Bone marrow (tissue), 2 donors: ENCODE measurements at regions not wholly inside any gene's neighbourhood (a gene's known extent, or its start where the extent isn't known, plus 50 kb on each side); places are given as distances from the start of the nearest gene placed in this dataset.
"Not testable (repeated sequence)": the region's sequence is repeated elsewhere in the genome, so short reads cannot be mapped to it uniquely, and the experiment has no call there.

Experiments used
- DNase-seq, 2 donors: peaks; one replicate each; lab custom pipeline; 2025; lab: John Stamatoyannopoulos, UW

DNA sequence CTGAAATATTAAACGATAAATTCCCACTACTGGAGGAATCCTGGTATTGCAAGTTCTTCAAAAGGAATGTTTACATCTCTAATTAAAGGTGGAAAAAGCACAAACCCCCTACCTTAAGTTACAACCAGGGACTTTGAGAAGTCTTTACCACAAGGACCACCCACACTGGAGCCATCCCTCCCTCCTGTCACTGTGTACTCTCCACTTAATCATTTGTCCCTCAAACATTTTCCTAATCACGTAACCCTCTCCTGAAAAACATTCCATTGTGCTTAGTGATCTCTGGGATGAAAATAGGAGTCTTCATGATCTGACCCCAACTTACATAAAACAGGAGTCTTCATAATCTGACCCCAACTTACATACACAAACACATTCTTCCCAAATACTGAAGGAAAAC, 85.7 kb downstream of the SUCLG1 start:
- no peak for DNase-seq

DNA sequence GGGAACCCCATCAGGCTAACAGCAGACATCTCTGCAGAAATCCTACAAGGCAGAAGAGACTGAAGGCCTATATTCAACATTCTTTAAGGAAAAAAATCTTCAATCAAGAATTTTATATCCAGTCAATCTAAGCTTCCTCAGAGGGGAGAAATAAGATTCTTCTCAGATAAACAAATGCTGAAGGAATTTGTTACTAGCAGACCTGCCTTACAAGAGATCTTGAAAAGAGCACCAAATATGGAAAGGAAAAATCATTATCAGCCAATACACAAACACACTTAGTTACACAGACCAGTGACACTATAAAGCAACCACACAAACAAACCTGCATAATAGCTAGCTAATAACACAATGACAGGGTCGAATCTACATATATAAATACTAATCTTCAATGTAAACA, 96.5 kb downstream of the SUCLG1 start:
- no peak for DNase-seq

DNA sequence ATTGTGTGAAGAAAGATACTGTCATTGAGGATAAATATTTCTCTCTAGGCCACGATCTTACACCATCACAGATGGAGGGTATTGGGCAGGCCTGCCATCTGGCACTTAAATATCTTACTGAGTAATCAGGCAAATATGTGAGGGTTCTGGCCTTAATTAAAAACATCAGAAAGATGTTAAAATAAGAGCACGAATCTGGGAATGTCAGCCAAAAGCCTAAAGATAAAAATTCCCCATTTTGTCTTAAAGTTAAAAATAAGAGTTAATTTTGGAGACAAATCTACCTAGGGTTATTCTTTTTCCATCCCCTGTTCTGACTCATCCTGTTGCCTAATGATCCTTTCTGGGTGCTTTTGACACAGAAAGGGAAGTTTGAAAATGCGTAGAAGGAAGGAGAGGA, 121.0 kb downstream of the SUCLG1 start:
- DNase-seq = no peak

DNA sequence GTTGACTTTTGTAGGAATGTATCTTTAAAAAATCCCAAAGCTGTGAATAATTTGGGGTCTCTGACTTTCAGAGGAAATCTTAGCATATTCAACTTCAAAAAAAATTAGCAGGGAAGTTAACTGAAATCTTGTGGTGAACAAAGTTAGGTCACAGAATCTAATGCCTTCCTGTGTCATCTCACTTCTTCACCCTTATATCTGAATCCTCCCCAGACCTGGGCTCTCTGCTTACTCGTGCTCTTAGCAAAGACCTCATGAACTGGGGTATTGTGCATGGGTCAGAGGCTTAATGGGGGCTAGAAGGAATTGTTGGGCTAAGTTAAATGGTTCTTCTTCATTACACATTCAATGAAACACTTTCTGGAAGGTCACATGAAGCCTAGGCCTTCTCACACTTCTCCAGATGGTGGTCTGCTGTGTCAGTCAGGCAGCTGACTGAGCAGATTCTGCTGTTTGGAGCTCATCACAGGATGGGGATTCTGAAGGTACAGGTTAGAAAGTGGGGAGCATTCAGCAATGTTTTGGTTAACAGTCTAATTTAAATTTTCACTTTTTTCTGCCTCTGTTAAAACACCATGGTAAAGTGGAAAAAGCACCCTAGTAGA, 131.3 kb downstream of the SUCLG1 start:
- DNase-seq = no peak

DNA sequence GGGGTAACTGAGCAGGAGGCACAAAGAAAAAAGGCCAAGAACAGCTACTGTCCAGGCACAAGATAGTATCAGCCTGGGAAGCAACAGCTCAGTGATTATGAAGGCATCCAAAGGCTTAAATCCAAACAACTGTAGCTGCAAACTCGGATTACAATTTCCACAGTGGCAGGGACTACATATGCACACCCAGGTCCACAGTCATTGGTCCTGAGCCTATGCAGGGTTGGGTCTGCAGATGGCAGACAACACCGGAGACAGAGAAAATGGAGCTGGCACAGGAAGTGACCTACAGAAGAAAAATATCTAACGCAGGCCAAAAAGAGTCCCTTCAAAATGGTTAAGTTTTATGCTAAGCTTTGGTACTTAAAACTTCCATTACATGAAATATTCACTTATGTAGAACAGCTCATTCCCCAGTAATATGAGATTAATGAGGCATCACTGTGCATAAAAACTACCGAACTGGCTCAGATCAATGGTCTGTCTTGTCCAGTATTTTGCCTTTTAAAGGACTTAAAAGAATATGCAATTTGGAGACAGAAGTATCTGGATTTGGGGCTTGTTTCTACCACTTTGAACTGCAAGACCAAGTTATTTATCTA, 132.1 kb downstream of the SUCLG1 start:
- DNase-seq = no peak

DNA sequence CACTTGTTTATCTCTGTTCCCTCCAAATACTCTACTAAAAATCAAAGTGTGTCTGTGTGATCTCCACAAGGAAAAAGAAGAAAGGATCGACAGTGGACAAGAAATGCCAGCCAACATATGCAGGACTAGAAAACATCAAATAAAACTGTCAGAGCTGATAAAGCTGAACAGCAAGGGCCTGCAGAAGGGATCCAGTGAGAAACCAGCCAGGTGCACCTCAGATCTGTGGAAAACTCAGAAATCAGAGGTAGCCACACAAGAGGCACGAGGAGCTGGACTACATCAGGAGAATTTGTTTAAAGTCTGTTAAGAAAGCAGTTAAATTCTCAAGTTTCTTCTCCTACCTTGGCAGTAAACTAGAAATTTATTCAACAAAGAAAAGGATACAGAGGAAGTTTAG, 135.2 kb downstream of the SUCLG1 start:
- no peak for DNase-seq

DNA sequence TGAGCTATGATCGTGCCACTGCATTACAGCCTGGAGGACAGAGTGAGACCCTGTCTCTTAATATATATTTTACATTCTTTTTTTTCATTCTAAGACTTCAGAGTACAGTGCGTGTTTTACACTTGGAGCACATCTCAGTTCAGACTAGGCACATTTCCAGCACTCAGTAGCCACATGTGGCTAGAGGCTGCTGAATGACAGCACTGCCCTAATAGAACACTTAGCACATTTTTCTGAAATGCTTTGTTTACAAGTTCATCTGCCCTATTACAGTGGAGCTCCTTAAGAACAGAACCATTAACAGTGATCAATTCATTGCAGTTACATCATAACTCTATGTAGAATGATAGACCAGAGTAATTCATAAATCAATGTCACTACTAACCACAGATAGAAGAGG, 138.1 kb downstream of the SUCLG1 start:
- DNase-seq = no peak

DNA sequence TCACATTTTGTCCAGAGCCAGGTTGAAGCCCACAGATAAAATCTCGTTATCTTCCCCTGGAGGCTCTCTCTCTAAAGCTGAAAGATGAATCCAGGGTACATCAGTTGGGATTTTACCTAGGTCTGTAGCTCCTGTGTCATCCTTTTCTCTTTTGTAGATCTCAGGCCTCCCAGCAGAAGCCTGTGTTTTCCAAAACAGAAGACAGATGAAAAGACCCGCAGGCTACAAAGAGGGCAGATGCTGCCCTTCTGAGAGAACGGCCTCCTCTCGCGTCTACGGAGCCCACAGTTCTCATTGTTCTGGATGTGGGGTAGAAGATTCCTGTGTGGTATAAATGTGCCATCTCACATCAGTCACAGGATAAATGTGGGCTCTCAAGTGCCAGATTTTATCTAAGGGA, 139.5 kb downstream of the SUCLG1 start:
- DNase-seq = no peak

DNA sequence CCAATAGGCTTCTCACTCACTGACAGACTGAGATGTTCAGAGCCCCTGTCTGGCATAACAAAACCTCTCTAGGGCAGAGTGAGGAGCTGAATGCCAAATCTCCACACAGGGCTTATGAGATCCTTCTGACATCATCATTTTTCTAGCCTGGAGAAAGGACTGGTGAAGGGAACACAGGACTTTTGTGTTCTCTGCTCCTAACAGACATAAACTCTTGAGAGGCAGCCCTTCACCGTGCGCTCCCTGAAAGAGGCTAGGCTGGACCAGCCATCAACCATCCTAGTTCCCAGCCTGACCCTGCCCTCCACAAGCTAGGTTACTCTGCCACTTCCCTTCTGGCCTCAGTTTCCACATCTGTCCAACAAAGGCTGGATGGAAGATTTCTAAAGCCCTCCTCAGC, 141.9 kb downstream of the SUCLG1 start:
- DNase-seq = no peak

DNA sequence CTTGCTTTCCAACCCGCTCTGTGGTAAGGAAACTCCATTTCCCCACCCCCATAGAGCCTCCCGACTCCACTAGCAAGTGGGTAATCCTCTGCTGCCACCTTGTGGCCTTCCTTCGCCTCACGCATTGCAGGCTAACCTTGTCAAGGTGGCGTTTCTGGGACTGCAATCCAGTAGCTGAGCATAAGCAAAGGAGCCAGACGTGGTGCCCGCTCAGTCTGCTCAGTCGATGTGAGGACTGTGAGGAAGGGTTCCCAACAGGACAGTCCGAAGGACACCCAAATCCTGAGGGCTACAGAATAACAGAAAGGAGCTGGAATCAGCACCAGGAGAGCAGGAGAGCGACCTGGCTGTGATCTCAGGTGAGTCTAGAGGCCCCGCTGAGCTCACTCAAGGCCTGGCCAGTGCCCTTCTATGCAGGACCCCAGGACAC, 144.2 kb downstream of the SUCLG1 start:
- DNase-seq = peak; percentile 25 to 47

DNA sequence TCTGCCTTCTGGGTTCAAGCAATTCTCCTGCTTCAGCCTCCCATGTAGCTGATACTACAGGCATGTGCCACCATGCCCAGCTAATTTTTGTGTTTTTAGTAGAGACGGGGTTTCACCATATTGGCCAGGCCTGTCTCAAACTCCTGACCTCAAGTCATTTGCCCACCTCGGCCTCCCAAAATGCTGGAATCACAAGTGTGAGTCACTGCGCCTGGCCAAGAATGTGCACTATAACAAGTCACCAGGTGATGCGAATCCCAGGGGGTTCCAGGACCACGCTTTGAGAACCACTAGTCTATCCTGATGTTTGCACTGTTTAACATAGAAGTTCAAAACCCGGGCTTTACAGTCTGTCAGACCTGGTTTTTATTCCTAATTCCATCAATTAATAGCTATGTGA, 144.8 kb downstream of the SUCLG1 start:
- no peak for DNase-seq

DNA sequence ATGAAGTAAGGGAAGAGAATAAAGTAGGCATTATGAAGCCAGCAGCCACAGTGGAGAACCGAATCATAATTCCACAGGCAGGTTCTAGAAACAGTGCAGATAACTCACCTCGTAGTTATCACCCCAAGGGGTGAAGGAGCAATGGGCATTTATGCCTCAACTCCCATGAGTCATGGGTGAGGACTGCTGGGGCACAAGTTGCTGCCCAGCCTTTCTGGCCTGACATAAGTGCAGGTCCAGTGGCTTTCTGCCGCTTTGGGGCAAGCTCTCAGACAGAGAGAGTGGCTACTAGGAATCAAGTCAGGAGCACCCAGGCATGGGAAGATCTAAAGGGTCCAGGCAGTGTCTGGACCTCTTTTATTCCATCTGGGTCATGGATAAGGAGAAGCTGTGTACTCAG, 149.8 kb downstream of the SUCLG1 start:
- DNase-seq = no peak

DNA sequence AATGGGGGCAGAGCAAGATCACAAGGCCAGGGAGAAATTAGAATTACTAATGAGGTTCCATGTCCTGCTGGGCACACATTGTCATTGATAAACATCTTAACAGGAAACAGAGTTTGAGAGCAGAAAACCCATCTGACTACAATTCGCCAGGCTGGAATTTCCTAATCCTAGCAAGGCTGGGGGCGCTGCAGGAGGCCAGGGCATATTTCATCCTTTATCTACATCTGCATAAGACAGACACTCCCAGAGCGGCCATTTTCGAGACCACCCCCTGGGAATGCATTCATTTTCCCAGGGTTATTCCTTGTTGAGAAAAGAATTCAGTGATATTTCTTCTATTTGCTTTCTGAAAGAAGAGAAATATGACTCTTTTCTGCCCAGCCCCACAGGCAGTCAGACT, 152.7 kb downstream of the SUCLG1 start:
- DNase-seq = no peak

DNA sequence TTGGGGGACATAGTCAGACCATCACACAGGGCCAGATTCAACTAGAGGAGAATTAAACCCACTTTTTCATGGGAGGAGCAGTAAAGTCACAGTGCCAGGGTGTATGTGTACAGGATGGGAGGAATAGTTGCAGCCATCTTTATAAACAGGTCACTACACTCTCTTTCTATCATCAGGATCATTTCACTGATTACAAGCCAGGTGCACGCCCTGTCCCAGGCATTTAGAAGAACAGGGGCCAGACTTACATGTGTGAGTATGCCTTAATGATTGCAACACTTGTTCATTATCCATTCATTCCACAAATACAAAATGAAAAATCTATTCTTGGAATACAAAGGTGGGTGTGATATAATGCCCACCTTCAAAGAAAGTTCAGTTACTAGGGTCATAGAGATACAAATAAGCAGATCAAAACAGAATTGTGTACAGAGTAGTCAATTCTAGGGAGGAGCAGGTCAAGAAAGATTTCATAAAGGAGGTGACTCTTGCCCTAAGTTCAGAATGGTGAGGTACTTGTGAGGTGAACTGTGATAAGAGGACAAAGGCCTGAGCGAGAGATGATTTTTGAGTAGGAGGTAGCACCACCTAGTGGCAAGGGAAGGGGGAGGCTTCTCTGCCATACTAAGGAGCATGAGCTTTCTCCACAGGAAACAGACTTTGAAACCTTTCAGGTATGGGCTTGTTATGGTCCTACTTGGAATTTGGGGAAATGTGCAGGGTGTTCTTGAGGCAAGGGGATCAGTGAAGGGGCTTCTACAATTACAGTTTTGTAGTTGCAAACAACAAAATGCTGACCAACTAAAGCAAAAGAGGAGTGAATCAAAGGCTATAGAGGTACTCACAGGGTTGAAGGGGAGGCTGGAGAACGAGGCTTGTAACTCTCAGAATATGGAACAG, 156.3 kb downstream of the SUCLG1 start:
- DNase-seq = no peak

DNA sequence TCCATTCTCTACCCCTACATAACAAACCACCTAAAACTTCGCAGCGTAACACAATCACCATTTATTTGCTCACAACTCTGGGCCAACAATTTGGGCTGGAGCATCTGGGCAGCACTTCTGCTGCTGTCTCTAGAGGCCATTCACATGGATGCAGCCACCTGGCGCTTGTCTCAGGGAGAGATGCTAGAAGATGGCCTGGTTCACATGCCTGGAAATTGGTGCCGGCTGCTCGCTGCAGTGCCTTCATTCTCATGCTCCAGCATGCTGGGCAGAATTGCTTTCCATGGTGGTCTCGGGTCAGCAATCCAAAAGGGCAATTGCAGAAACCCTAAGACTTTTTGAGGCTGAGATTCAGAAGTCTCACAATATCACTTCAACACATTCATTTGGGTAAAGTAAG, 157.4 kb downstream of the SUCLG1 start:
- no peak for DNase-seq

DNA sequence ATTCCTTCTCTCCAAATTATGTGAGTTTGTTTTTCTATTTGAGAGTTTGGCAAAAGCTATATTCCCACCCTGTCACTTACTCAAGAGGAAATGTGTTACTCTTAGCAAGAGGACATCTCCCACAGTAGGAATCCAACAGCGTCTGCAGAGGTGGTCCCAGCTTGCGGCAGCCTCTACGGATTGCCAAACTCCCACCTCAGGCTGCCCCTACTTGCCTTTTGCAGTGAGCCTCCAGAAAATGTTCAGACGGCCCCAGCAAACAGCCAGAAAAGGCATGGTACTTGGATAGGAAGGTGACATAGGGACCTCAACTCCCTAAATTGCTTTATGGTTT, 158.4 kb downstream of the SUCLG1 start:
- no peak for DNase-seq

DNA sequence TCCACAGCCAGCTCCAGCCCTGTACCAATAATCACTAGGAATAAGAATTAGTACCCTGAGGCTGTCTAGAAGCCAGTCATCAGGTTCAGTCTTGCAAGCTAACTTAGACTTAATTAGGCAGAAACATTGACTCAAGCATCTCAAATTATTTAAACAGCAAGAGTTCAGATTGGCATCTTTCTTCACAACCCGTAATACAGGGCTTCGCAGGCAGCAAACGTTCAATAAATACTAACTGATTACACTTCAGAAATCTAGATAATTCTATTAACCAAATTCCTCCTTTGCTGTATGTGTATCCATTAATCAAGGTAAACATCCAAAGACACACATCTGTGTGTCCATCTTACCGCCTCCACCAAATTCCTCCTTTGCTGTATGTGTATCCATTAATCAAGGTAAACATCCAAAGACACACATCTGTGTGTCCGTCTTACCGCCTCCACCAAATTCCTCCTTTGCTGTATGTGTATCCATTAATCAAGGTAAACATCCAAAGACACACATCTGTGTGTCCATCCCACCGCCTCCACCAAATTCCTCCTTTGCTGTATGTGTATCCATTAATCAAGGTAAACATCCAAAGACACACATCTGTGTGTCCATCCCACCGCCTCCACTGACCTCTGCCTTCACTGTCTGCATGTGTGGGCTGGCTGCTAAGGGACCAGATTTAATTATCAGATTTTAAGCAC, 158.9 kb downstream of the SUCLG1 start:
- not testable (repeated sequence) for DNase-seq

DNA sequence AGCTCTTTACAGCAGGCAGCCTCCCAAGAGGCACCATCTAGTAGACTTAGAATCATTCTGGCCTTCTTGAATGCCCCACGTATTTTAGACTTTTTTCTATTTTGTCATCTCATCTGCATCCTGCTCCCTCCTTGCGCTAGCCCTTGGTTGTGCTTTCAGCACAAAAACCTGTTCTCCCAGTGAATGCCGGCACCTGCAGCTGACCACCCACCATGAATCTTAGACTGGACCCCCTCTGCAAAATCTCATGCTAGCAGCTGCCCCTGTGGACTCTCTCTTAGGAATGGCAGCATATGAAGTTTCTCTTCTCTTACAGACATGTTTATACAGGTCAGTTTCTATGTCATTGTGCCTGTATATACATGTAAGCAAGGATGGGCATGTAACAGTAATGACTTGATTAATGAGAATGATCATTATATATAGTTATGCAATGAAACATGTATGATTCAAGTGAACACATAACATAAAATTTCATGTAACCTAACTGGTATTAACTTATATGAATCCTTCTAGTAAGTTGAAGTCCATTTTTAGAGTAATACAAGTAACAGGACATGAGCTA, 159.8 kb downstream of the SUCLG1 start:
- DNase-seq = no peak

DNA sequence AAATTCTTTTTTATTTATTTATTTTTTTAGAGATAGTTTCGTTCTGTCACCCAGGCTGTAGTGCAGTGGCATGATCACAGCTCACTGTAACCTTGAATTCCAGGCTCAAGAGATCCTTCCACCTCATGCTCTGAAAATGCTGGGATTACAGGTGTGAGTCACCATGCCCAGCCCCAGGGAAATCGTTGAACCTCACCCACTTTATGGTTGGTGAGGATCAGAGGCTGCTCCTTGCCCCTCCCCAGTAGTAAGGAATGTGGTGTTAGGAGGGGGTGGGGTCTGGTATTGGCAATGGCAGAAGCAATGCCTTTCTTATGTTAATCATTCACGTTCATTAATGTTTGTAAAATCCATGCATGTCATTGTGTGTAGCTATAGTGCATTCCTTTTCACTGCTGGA, 161.9 kb downstream of the SUCLG1 start:
- no peak for DNase-seq

DNA sequence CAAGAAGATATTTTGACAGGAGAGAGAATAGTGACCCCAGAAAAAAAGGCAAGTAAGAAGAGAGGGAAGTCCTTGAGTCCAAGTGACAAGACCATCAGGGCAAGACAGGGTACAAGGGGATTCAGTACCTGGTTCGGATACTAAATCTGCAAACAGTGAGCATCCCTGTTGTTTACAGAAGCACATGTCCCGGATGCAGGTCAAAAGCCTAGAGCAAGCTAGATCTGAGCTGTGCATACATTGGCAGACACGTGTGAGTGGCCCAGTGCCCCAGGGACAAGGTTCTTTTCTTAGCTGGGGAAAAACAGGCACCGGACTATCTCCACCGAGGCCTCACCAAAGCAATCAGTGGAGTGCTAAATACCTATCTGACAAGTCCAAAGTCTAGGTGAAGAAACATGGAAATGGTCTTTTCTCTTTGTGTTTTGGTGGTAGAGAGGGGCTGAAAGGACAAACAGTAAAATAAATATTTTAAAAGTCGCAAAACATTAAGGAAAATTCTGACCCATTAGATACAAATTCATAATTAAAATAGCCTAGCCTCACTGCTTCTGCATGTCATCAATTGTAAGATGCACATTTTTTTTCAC, 165.2 kb downstream of the SUCLG1 start:
- DNase-seq = no peak

DNA sequence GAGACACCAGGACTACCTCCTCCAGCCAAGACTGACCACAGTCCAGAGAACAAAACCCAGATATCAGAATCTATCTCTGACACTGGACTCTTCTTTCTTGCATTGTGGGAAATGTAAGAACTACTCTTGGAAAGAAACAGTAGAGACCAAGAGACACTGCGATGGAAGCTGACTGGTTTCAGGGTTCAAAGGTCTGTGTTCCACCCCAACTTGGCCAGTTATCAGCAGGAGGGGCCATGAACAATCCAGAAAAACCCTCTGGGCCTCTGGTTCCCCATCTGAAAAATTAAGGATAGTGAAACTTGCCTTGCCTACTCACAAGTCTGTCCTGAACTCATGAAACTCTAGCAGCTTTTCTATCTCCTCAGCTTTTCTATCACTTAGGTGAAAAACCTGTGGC, 166.5 kb downstream of the SUCLG1 start:
- DNase-seq = no peak

DNA sequence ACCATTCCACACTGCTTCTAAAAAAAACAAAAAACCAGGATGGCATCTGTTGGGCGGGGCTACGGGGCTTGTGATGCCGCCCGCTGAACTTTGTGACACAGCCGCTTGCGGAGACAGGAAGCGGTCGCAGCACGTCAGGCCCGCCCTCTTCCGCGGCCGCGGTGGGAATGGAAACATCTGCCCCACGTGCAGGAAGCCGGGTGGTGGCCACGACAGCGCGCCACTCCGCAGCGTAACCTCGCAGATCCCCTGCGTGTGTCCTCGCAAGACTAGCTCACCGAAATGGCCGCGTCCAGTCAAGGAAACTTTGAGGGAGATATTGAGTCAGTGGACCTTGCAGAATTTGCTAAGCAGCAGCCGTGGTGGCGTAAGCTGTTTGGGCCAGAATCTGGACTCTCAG, 168.5 kb downstream of the SUCLG1 start:
- DNase-seq = no peak
